CD4-positive, alpha-beta T cell treated with Interleukin-2 at 100 ng/mL for 4 hours (primary cell): ENCODE measurements at regions not wholly inside any gene's neighbourhood (a gene's known extent, or its start where the extent isn't known, plus 50 kb on each side); places are given as distances from the start of the nearest gene placed in this dataset.
"Not testable (repeated sequence)": the region's sequence is repeated elsewhere in the genome, so short reads cannot be mapped to it uniquely, and the experiment has no call there.

Experiments
- DNase-seq: peaks from one replicate; pipeline ENCODE4 v3.0.0-alpha.2; 2020; ENCODE audit warnings: low spot score

- DNase-seq = not testable (repeated sequence)
Measured at GRCh38 chr10:47166808-47167581, 133.0 kb upstream of the GDF10 start.

GRCh38 chr10:47167591-47167990 lies 132.4 kb upstream of the GDF10 start:
- no peak for DNase-seq

- no peak for DNase-seq
Measured at GRCh38 chr10:47169581-47169980, 130.4 kb upstream of the GDF10 start.

- no peak for DNase-seq
Measured at GRCh38 chr10:47173929-47174442, 126.0 kb upstream of the GDF10 start.

GRCh38 chr10:47175181-47176123 lies 124.5 kb upstream of the GDF10 start:
- DNase-seq = no peak

GRCh38 chr10:47176206-47176902 lies 123.6 kb upstream of the GDF10 start:
- no peak for DNase-seq

GRCh38 chr10:47176903-47177868 lies 122.8 kb upstream of the GDF10 start:
- DNase-seq = no peak

GRCh38 chr10:47178537-47179290 lies 121.3 kb upstream of the GDF10 start:
- DNase-seq = no peak

- DNase-seq = no peak
Measured at GRCh38 chr10:47179291-47179647, 120.7 kb upstream of the GDF10 start.

- DNase-seq = no peak
Measured at GRCh38 chr10:47181052-47181849, 118.7 kb upstream of the GDF10 start.

- DNase-seq = no peak
Measured at GRCh38 chr10:47182934-47183703, 116.9 kb upstream of the GDF10 start.

GRCh38 chr10:47183704-47184041 lies 116.3 kb upstream of the GDF10 start:
- no peak for DNase-seq

- no peak for DNase-seq
Measured at GRCh38 chr10:47184273-47184672, 115.7 kb upstream of the GDF10 start.

- no peak for DNase-seq
Measured at GRCh38 chr10:47184724-47185330, 115.2 kb upstream of the GDF10 start.

- no peak for DNase-seq
Measured at GRCh38 chr10:47186941-47187340, 113.1 kb upstream of the GDF10 start.

- no peak for DNase-seq
Measured at GRCh38 chr10:47187592-47187991, 112.4 kb upstream of the GDF10 start.

GRCh38 chr10:47188156-47188555 lies 111.8 kb upstream of the GDF10 start:
- DNase-seq = no peak

- DNase-seq = no peak
Measured at GRCh38 chr10:47189802-47190201, 110.2 kb upstream of the GDF10 start.
